GM23338 (cell line): ENCODE measurements at regions not wholly inside any gene's neighbourhood (a gene's known extent, or its start where the extent isn't known, plus 50 kb on each side); places are given as distances from the start of the nearest gene placed in this dataset.

Source experiments
- ATAC-seq: fragments of 200-7000 bp; cut with Tn5 transposase; 3 replicates; pipeline ENCODE4 v1.9.1; 2020
- DNase-seq: peaks from one replicate; pipeline ENCODE4 v3.0.0-alpha.2; 2015; ENCODE audit warnings: low spot score
- H2AFZ ChIP-seq: fragments of 200-600 bp; sonication (generic); 2 replicates; pipeline ENCODE4 v1.8.0; 2016; ENCODE audit warnings: antibody characterized with exemption, mild to moderate bottlenecking, moderate library complexity
- H3F3A ChIP-seq: fragments of 200-600 bp; sonication (generic); replicated peaks from 2 replicates; pipeline ENCODE4 v1.8.0; 2017; ENCODE audit warnings: antibody characterized with exemption, mixed run types, low read depth
- H3K27ac ChIP-seq: fragments of 200-600 bp; sonication (generic); 2 replicates; pipeline ENCODE4 v1.6.1; 2016; ENCODE audit warnings: low read depth
- H3K27me3 ChIP-seq: fragments of 200-600 bp; sonication (generic); 2 replicates; pipeline ENCODE4 v1.8.0; 2016; ENCODE audit warnings: mild to moderate bottlenecking, mixed run types, moderate library complexity; ENCODE audit not compliant: insufficient read depth
- H3K36me3 ChIP-seq: fragments of 200-600 bp; sonication (generic); 2 replicates; pipeline ENCODE4 v1.8.0; 2016; ENCODE audit warnings: mild to moderate bottlenecking; ENCODE audit not compliant: insufficient read depth
- H3K4me1 ChIP-seq: fragments of 200-600 bp; sonication (generic); 2 replicates; pipeline ENCODE4 v1.8.0; 2016; ENCODE audit warnings: mild to moderate bottlenecking, moderate library complexity; ENCODE audit not compliant: insufficient read depth
- H3K4me2 ChIP-seq: fragments of 200-600 bp; sonication (generic); 2 replicates; pipeline ENCODE4 v1.7.1; 2017; ENCODE audit warnings: mixed run types
- H3K4me3 ChIP-seq: fragments of 200-600 bp; sonication (generic); 2 replicates; pipeline ENCODE4 v1.6.1; 2016; ENCODE audit warnings: mixed run types
- H3K79me2 ChIP-seq: fragments of 200-600 bp; sonication (generic); replicated peaks from 2 replicates; pipeline ENCODE4 v1.8.0; 2017; ENCODE audit warnings: mild to moderate bottlenecking; ENCODE audit not compliant: insufficient read depth
- H3K9me2 ChIP-seq: fragments of 200-600 bp; sonication (generic); 2 replicates; pipeline ENCODE4 v1.8.0; 2017; ENCODE audit not compliant: insufficient read depth
- H4K20me1 ChIP-seq: fragments of 200-600 bp; sonication (generic); replicated peaks from 2 replicates; pipeline ENCODE4 v1.8.0; 2017; ENCODE audit warnings: mild to moderate bottlenecking; ENCODE audit not compliant: insufficient read depth
- H3K27ac Mint-ChIP-seq: 2 replicates; pipeline ENCODE4 v1.8.0; 2020; ENCODE audit warnings: inconsistent platforms, mild to moderate bottlenecking, moderate library complexity, mixed read lengths
- H3K27me3 Mint-ChIP-seq: 3 replicates; pipeline ENCODE4 v1.8.0; 2022; ENCODE audit warnings: low read depth, mild to moderate bottlenecking, moderate library complexity, mixed read lengths, inconsistent platforms; ENCODE audit not compliant: insufficient read depth, poor library complexity
- H3K36me3 Mint-ChIP-seq: 3 replicates; pipeline ENCODE4 v1.8.0; 2021; ENCODE audit warnings: low read depth, mild to moderate bottlenecking, inconsistent platforms, moderate library complexity, mixed read lengths
- H3K4me1 Mint-ChIP-seq: 3 replicates; pipeline ENCODE4 v1.8.0; 2020; ENCODE audit warnings: mild to moderate bottlenecking, inconsistent platforms, mixed read lengths
- H3K4me3 Mint-ChIP-seq: 3 replicates; pipeline ENCODE4 v1.8.0; 2021; ENCODE audit warnings: moderate library complexity, mild to moderate bottlenecking, inconsistent platforms, mixed read lengths
- H3K9me3 Mint-ChIP-seq: 3 replicates; pipeline ENCODE4 v1.8.0; 2020; ENCODE audit warnings: moderate library complexity, mild to moderate bottlenecking, inconsistent platforms, mixed read lengths
- CREB1 ChIP-seq: fragments of 250-450 bp; sonication (Bioruptor Pico); IDR thresholded peaks from 2 replicates; pipeline ENCODE4 v1.5.0; 2020; ENCODE audit warnings: low read depth, mild to moderate bottlenecking, moderate library complexity
- CTCF ChIP-seq, 2 experiments: fragments of 200-600 bp in 1 of 2; sonication (generic) in 1 of 2; conservative IDR thresholded peaks; 2 replicates each; pipeline versions ENCODE4 v1.5.1 to v1.6.1; 2016 to 2017; ENCODE audit warnings: antibody characterized with exemption in 2 of 2, low read depth in 2 of 2, mild to moderate bottlenecking in 2 of 2, moderate library complexity in 1 of 2
- ETS1 ChIP-seq: IDR thresholded peaks from 2 replicates; pipeline ENCODE4 v1.6.1; 2016; ENCODE audit warnings: antibody characterized with exemption
- EZH2 ChIP-seq: fragments of 200-600 bp; sonication (generic); IDR thresholded peaks from one replicate; pipeline ENCODE4 v1.8.0; 2017; ENCODE audit warnings: antibody characterized with exemption, mild to moderate bottlenecking, low read depth; ENCODE audit not compliant: unreplicated experiment
- EZH2phosphoT487 ChIP-seq: fragments of 200-600 bp; sonication (generic); IDR thresholded peaks from one replicate; pipeline ENCODE4 v1.8.1; 2018; ENCODE audit warnings: antibody characterized with exemption; ENCODE audit not compliant: unreplicated experiment
- JUNB ChIP-seq: IDR thresholded peaks from one replicate; pipeline ENCODE4 v1.6.1; 2016; ENCODE audit warnings: antibody characterized with exemption; ENCODE audit not compliant: unreplicated experiment
- NANOG ChIP-seq: IDR thresholded peaks from 2 replicates; pipeline ENCODE4 v1.6.1; 2016; ENCODE audit warnings: antibody characterized with exemption, borderline replicate concordance
- POLR2AphosphoS5 ChIP-seq: IDR thresholded peaks from 2 replicates; pipeline ENCODE4 v1.6.1; 2016; ENCODE audit warnings: antibody characterized with exemption, low read depth
- STAT1 ChIP-seq: IDR thresholded peaks from one replicate; pipeline ENCODE4 v1.6.1; 2016; ENCODE audit warnings: antibody characterized with exemption; ENCODE audit not compliant: unreplicated experiment
- ZNF114 ChIP-seq: fragments of 250-450 bp; sonication (Bioruptor Pico); IDR thresholded peaks from 2 replicates; pipeline ENCODE4 v1.5.0; 2020; ENCODE audit warnings: mild to moderate bottlenecking, moderate library complexity
- ZNF331 ChIP-seq: fragments of 250-450 bp; sonication (Bioruptor Pico); IDR thresholded peaks from 2 replicates; pipeline ENCODE4 v1.5.0; 2020; ENCODE audit warnings: low read depth, mild to moderate bottlenecking, moderate library complexity
- ZNF462 ChIP-seq: fragments of 250-450 bp; sonication (Bioruptor Pico); IDR thresholded peaks from 2 replicates; pipeline ENCODE4 v1.5.0; 2020; ENCODE audit warnings: mild to moderate bottlenecking, moderate library complexity
- TF ChIP-seq, protein P1 (sequence below): IDR thresholded peaks from one replicate; pipeline ENCODE4 v1.6.1; 2018; ENCODE audit warnings: antibody characterized with exemption; ENCODE audit not compliant: unreplicated experiment

DNA sequence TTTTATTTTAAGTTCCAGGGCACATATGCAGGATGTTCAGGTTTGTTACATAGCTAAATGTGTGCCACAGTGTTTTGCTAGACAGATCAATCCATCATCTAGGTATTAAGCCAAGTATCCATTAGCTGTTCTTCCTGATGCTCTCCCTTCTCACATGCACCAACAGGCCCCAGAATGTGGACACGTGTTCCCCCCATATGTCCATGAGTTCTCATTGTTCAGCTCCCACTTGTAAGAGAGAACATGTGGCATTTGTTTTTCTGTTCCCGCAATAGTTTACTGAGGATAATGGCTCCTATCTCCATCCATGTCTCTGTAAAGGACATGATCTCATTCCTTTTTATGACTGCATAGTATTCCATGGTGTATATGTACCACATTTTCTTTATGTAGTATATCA lies 374.8 kb upstream of the FAT1 start:
- Mint-ChIP-seq H3K4me3 (no peak overlapping the region), H3K4me1 (no peaks in the 10 kb centered on the region), H3K27ac (no peak overlapping the region), H3K9me3 (peaks cover 14% of the 10 kb centered on the region), H3K27me3 (no peaks in the 10 kb centered on the region), H3K36me3 (peaks cover 4% of the 10 kb centered on the region; the same call in 1 of the 3 replicates)
- H3K4me2 ChIP-seq = no peak overlapping the region
- no peak overlapping the region for H3K4me3 ChIP-seq
- no peaks in the 10 kb centered on the region for H3F3A ChIP-seq
- H3K4me1 ChIP-seq = no peaks in the 10 kb centered on the region
- no peaks in the 10 kb centered on the region for H3K9me2 ChIP-seq
- ATAC-seq = no peak
- no peak overlapping the region for H3K27ac ChIP-seq
- no peak overlapping the region for H2AFZ ChIP-seq
- DNase-seq = no peak
- no peaks in the 10 kb centered on the region for H3K36me3 ChIP-seq
- no peaks in the 10 kb centered on the region for H3K27me3 ChIP-seq
- no peaks in the 10 kb centered on the region for H4K20me1 ChIP-seq
- TF ChIP-seq ZNF331 (CRISPR knock-in tag) (no peak), JUNB (no peak), EZH2 (no peak), ZNF462 (CRISPR knock-in tag) (no peak), ZNF114 (CRISPR knock-in tag) (no peak), CREB1 (no peak), NANOG (no peak), EZH2phosphoT487 (no peak), STAT1 (no peak), CTCF (conservative IDR thresholded peaks at IDR 0.05; ENCODE audit: low read depth in 2 of 2) (no peak), POLR2AphosphoS5 (no peak), ETS1 (no peak)
- TF ChIP-seq, protein P1, sequence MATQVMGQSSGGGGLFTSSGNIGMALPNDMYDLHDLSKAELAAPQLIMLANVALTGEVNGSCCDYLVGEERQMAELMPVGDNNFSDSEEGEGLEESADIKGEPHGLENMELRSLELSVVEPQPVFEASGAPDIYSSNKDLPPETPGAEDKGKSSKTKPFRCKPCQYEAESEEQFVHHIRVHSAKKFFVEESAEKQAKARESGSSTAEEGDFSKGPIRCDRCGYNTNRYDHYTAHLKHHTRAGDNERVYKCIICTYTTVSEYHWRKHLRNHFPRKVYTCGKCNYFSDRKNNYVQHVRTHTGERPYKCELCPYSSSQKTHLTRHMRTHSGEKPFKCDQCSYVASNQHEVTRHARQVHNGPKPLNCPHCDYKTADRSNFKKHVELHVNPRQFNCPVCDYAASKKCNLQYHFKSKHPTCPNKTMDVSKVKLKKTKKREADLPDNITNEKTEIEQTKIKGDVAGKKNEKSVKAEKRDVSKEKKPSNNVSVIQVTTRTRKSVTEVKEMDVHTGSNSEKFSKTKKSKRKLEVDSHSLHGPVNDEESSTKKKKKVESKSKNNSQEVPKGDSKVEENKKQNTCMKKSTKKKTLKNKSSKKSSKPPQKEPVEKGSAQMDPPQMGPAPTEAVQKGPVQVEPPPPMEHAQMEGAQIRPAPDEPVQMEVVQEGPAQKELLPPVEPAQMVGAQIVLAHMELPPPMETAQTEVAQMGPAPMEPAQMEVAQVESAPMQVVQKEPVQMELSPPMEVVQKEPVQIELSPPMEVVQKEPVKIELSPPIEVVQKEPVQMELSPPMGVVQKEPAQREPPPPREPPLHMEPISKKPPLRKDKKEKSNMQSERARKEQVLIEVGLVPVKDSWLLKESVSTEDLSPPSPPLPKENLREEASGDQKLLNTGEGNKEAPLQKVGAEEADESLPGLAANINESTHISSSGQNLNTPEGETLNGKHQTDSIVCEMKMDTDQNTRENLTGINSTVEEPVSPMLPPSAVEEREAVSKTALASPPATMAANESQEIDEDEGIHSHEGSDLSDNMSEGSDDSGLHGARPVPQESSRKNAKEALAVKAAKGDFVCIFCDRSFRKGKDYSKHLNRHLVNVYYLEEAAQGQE = no peak
- H3K79me2 ChIP-seq = no peaks in the 10 kb centered on the region
